ENCODE measurements at regions not wholly inside any gene's neighbourhood (a gene's known extent, or its start where the extent isn't known, plus 50 kb on each side); places are given as distances from the start of the nearest gene placed in this dataset.
"Not testable (repeated sequence)": the region's sequence is repeated elsewhere in the genome, so short reads cannot be mapped to it uniquely, and the experiment has no call there.

DNA sequence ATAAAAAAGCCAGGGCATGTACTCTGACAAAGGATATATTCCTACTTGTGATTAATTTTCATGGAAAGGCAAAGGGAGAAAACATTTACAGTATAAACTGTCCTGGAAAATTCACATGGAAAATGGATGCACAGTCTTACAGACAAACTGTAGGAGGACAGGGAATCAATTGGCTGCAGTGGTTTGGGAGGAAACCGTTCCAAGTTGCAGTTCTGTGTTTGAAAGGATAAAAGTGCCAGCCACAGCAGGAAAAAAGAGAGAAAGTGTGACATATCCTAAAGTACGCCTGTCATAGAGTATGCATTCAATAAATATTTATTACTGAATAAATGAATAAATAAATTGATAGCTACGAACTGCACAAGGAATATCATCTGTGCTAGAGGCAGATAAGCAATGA, 462.9 kb downstream of the RAB38 start:
- H3K4me3 ChIP-seq (ENCODE audit: low read length), result no peak overlapping the region
- H4K20me1 ChIP-seq (ENCODE audit: insufficient read depth), result no peaks in the 10 kb centered on the region
- H3F3A ChIP-seq (ENCODE audit: insufficient read depth, low read length, poor library complexity, severe bottlenecking), result no peaks in the 10 kb centered on the region
- TF ChIP-seq, protein P1, sequence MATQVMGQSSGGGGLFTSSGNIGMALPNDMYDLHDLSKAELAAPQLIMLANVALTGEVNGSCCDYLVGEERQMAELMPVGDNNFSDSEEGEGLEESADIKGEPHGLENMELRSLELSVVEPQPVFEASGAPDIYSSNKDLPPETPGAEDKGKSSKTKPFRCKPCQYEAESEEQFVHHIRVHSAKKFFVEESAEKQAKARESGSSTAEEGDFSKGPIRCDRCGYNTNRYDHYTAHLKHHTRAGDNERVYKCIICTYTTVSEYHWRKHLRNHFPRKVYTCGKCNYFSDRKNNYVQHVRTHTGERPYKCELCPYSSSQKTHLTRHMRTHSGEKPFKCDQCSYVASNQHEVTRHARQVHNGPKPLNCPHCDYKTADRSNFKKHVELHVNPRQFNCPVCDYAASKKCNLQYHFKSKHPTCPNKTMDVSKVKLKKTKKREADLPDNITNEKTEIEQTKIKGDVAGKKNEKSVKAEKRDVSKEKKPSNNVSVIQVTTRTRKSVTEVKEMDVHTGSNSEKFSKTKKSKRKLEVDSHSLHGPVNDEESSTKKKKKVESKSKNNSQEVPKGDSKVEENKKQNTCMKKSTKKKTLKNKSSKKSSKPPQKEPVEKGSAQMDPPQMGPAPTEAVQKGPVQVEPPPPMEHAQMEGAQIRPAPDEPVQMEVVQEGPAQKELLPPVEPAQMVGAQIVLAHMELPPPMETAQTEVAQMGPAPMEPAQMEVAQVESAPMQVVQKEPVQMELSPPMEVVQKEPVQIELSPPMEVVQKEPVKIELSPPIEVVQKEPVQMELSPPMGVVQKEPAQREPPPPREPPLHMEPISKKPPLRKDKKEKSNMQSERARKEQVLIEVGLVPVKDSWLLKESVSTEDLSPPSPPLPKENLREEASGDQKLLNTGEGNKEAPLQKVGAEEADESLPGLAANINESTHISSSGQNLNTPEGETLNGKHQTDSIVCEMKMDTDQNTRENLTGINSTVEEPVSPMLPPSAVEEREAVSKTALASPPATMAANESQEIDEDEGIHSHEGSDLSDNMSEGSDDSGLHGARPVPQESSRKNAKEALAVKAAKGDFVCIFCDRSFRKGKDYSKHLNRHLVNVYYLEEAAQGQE (IDR thresholded peaks at IDR 0.05; ENCODE audit: borderline replicate concordance), result peak; percentile 12
- no peak for TF ChIP-seq MXI1 (conservative IDR thresholded peaks at IDR 0.05; ENCODE audit: poor library complexity, severe bottlenecking)
- H3K27ac ChIP-seq (ENCODE audit: low read length), result no peak overlapping the region
- H3K4me2 ChIP-seq (ENCODE audit: low read length), result no peak overlapping the region
- H3K9ac ChIP-seq (ENCODE audit: low read length), result no peak overlapping the region
- H3K79me2 ChIP-seq (replicated peaks; ENCODE audit: insufficient read depth, low read length), result no peaks in the 10 kb centered on the region
- H3K9me2 ChIP-seq (ENCODE audit: insufficient read depth, low read length), result no peaks in the 10 kb centered on the region
- H3K36me3 ChIP-seq (ENCODE audit: insufficient read depth, low read length), result no peaks in the 10 kb centered on the region
- no peaks in the 10 kb centered on the region for H3K27me3 ChIP-seq (ENCODE audit: insufficient read depth, low read depth, low read length)
- no peak overlapping the region for H2AFZ ChIP-seq (ENCODE audit: low read depth, low read length)
- H3K9me3 ChIP-seq (ENCODE audit: low read length), result no peaks in the 10 kb centered on the region

DNA sequence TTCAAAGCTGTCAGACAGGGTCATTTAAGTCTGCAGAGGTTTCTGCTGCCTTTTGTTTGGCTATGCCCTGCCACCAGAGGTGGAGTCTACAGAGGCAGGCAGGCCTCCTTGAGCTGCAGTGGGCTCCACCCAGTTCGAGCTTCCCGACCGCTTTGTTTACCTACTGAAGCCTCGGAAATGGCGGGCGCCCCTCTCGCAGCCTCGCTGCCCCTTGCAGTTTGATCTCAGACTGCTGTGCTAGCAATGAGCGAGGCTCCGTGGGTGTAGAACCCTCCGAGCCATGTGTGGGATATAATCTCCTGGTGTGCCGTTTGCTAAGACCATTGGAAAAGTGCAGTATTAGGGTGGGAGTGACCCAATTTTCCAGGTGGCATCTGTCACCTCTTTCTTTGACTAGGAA, 471.7 kb downstream of the RAB38 start:
- H3K27me3 ChIP-seq (ENCODE audit: insufficient read depth, low read depth, low read length); H3K36me3 ChIP-seq (ENCODE audit: insufficient read depth, low read length); H3K9me2 ChIP-seq (ENCODE audit: insufficient read depth, low read length); H3F3A ChIP-seq (ENCODE audit: insufficient read depth, low read length, poor library complexity, severe bottlenecking); H3K79me2 ChIP-seq (replicated peaks; ENCODE audit: insufficient read depth, low read length); H3K9ac ChIP-seq (ENCODE audit: low read length); H2AFZ ChIP-seq (ENCODE audit: low read depth, low read length); H3K27ac ChIP-seq (ENCODE audit: low read length); H3K4me3 ChIP-seq (ENCODE audit: low read length); H4K20me1 ChIP-seq (ENCODE audit: insufficient read depth); H3K9me3 ChIP-seq (ENCODE audit: low read length); H3K4me2 ChIP-seq (ENCODE audit: low read length): not testable (repeated sequence)

DNA sequence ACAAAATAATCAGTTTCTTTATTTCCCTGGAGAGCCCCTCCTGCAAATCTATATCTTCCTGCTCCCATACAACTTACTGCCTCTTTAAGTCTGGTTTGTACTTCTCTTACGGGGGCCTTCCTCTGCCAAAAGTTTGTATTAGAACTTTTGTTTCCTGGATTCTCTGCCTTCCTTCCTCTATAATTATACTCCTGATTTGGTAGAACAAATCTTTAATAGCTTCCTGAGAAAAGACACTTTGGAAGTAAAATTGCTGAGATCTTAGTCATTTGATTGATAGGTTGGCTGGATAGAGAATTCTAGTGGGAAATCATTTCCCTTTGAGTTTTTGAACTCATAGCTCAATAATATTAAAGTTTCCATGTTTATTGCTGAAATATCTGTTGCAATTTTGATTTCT, 499.2 kb downstream of the RAB38 start:
- Histone ChIP-seq H3K27ac (ENCODE audit: low read length) (no peak overlapping the region), H3K9me2 (ENCODE audit: insufficient read depth, low read length) (no peaks in the 10 kb centered on the region), H2AFZ (ENCODE audit: low read depth, low read length) (no peak overlapping the region), H3K27me3 (ENCODE audit: insufficient read depth, low read depth, low read length) (no peaks in the 10 kb centered on the region), H3K4me2 (ENCODE audit: low read length) (no peak overlapping the region), H3K9me3 (ENCODE audit: low read length) (no peaks in the 10 kb centered on the region), H3K79me2 (replicated peaks; ENCODE audit: insufficient read depth, low read length) (no peaks in the 10 kb centered on the region), H4K20me1 (ENCODE audit: insufficient read depth) (no peaks in the 10 kb centered on the region), H3F3A (ENCODE audit: insufficient read depth, low read length, poor library complexity, severe bottlenecking) (no peaks in the 10 kb centered on the region), H3K4me3 (ENCODE audit: low read length) (no peak overlapping the region), H3K36me3 (ENCODE audit: insufficient read depth, low read length) (no peaks in the 10 kb centered on the region), H3K9ac (ENCODE audit: low read length) (no peak overlapping the region)
- TF ChIP-seq, protein P2, sequence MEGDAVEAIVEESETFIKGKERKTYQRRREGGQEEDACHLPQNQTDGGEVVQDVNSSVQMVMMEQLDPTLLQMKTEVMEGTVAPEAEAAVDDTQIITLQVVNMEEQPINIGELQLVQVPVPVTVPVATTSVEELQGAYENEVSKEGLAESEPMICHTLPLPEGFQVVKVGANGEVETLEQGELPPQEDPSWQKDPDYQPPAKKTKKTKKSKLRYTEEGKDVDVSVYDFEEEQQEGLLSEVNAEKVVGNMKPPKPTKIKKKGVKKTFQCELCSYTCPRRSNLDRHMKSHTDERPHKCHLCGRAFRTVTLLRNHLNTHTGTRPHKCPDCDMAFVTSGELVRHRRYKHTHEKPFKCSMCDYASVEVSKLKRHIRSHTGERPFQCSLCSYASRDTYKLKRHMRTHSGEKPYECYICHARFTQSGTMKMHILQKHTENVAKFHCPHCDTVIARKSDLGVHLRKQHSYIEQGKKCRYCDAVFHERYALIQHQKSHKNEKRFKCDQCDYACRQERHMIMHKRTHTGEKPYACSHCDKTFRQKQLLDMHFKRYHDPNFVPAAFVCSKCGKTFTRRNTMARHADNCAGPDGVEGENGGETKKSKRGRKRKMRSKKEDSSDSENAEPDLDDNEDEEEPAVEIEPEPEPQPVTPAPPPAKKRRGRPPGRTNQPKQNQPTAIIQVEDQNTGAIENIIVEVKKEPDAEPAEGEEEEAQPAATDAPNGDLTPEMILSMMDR (IDR thresholded peaks at IDR 0.05; ENCODE audit: poor library complexity, severe bottlenecking), result no peak
- TF ChIP-seq, protein P1 (IDR thresholded peaks at IDR 0.05; ENCODE audit: borderline replicate concordance), result peak; percentile 73

Measured in neural cell (in vitro differentiated cells).